ENCODE measurements at regions not wholly inside any gene's neighbourhood (a gene's known extent, or its start where the extent isn't known, plus 50 kb on each side); places are given as distances from the start of the nearest gene placed in this dataset.

DNA sequence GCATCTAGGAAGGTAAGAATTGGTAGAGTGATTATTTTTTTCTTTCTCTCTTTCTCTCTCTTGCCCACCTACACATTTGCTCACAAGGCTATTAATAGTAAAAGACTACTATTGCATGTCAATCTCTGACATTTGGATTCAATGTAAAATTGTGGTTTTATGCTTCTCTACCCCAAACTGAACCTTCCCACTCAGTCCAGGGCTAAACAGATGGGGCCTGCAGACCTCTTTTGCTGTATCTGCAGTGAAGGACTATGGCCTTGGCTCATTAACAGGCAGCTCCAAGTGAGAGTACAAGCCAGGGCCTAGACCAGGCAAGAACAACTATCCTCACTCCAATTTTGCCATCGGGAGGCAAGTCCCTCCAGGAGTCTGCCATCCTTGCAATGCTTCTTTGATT, 68.3 kb upstream of the ARL4C start:
- TF ChIP-seq, protein P1, sequence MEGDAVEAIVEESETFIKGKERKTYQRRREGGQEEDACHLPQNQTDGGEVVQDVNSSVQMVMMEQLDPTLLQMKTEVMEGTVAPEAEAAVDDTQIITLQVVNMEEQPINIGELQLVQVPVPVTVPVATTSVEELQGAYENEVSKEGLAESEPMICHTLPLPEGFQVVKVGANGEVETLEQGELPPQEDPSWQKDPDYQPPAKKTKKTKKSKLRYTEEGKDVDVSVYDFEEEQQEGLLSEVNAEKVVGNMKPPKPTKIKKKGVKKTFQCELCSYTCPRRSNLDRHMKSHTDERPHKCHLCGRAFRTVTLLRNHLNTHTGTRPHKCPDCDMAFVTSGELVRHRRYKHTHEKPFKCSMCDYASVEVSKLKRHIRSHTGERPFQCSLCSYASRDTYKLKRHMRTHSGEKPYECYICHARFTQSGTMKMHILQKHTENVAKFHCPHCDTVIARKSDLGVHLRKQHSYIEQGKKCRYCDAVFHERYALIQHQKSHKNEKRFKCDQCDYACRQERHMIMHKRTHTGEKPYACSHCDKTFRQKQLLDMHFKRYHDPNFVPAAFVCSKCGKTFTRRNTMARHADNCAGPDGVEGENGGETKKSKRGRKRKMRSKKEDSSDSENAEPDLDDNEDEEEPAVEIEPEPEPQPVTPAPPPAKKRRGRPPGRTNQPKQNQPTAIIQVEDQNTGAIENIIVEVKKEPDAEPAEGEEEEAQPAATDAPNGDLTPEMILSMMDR (IDR thresholded peaks at IDR 0.05), result no peak
- TF ChIP-seq POLR2AphosphoS5 (IDR thresholded peaks at IDR 0.05), result no peak
- no peak for TF ChIP-seq POLR2A (IDR thresholded peaks at IDR 0.05; ENCODE audit: low read depth)
- TF ChIP-seq EP300 (IDR thresholded peaks at IDR 0.05), result no peak

Data from esophagus muscularis mucosa (tissue), 4 donors.